Right lung (tissue), 2 donors: ENCODE measurements at regions not wholly inside any gene's neighbourhood (a gene's known extent, or its start where the extent isn't known, plus 50 kb on each side); places are given as distances from the start of the nearest gene placed in this dataset.
A peak's percentile ranks its signal among the peaks of the same experiment; 100 is the strongest.
"Not testable (repeated sequence)": the region's sequence is repeated elsewhere in the genome, so short reads cannot be mapped to it uniquely, and the experiment has no call there.

ENCODE experiments used
- DNase-seq, 2 donors: peaks; one replicate each; pipeline ENCODE4 v3.0.0-alpha.2; 2013

GRCh38 chr5:154624341-154624740 is 130.8 kb upstream of the LARP1 start:
- DNase-seq = no peak

GRCh38 chr5:154620411-154620810 is 134.8 kb upstream of the LARP1 start:
- DNase-seq = no peak

- DNase-seq = no peak
Observed at GRCh38 chr5:154618696-154619095, 136.5 kb upstream of the LARP1 start.

DNA sequence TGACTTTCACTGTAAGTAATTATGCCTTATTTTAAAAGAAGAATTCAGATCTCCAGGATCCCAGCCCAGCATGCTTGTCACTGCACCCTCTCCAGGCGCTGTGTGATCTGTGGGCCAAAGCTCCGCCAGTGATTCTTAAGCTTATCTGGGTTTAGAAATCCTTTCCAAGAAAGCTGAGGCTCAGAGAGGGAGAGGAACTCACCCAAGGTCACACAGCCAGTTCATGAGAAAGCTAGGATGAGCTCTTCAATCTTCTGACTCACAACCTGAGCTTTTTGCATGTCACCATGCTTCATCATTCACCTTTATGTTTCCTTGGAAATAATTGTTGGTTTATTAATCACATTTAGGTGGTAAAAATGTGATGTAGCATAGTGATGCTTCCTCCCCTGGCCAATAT is 136.6 kb upstream of the HAND1 start:
- DNase-seq = no peak

GRCh38 chr5:154614125-154614524 is 136.1 kb upstream of the HAND1 start:
- DNase-seq = no peak

DNA sequence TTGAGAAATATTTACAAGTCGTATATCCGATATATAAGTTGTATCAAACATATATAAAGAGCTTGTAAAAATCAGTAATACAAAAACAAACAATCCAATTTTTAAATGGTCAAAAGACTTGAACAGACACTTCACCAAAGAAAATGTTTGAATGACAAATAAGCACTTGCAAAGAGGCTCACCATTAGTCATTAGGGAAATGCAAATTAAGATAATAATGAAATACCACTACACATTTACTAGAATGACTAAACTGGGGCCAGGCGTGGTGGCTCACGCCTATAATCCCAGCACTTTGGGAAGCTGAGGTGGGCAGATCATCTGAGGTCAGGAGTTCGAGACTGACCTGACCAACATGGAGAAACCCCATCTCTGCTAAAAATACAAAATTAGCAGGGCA is 134.6 kb upstream of the HAND1 start:
- DNase-seq = no peak

DNA sequence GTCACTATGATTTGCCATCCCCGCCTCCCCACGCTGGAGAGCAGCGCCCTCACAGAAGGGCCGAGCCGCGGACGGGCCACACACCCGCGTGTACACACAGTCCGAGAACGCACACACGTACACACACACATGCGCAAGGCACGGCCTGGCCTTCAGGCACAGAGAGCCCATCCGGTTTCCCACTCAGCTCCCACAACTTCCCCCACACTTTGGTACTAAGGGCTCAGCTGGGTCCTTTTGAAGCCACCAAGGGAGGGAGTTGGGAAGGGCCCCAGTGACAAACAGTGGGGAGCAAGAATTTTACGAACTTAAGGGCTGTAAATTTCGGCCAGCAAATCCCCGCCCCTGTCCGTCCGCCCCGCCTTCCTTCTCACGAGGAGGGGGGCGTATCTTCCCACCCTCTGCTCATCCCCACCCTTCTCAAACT is 133.3 kb upstream of the HAND1 start:
- no peak for DNase-seq

DNA sequence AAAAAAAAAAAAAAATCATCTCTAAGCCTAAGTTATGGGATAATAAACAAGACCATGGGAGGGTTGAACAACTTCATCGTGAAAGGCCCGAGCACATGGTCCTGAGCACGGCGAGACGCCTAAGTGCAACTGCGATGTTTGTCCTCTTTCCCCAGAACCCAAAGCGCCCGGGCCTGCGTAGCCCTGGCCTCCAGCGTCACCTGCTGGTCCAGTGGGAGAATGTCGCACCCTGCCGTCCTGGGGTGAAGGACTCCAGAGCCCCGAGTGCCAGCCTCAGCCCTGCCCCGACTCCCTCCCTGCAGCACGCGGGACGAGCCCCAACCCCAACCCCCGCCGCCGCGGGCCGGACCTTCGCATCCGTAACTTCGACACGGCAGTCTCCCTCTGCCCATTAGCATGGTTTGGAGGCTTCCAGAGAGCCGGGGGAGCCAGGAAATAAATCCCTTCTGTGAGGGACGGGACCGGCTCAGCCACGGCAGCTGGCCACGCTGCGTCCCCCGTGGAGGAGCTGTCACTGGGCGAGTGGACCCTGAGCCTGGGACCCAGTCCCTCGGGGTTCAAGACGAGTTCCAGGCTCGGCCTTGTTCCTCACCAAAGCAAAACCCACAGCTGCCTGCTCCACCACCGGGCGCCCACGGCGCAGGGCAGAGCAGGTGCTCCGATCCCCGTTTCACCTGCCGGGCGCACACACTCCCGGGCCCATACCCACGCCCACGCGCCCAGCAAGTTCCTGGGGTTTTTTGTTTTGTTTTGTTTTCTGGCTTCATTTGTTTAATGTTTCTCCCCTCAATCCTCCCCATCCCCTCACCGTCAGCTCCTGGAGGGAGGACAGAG is 132.5 kb upstream of the HAND1 start:
- DNase-seq = peak in 1 of 2 donors; percentile 65

DNA sequence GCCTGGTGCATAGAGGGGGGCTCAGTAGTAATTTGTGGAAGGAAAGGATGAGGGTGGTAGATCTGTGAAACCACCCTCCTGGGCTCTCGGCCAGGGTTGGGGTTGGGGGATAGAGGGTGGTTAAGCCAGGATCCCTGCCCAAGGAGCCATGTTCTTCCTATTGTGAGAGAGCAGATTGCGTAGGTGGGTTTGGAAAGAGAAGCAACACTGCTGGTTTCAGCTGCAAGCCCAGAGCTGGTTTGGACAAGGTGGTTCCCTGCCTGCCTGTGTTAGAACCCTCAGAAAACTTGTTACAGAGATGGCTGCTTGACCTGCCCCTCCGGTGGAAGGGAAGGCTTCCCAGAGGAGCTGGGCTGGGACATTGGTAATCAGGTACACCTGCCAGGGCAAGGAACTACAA is 131.2 kb upstream of the HAND1 start:
- DNase-seq = no peak

GRCh38 chr5:154608531-154609011 is 130.5 kb upstream of the HAND1 start:
- no peak for DNase-seq

DNA sequence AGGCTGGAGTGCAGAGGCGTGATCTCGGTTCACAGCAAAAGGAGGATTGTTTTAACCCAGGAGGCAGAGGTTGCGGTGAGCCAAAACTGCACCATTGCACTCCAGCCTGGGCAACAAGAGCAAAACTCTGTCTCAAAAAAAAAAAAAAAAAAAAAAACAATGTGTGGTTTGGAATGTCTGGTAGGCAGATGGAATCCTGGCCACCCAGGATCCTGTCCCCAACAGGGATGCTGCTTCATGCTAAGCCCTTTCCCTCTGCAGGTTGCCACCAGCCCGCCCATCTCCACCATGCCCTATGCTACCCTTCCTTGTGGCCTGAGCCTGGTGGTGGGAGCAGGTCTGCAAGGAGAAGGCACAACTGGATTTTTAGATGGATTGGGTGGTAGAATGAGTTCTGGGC is 129.7 kb upstream of the HAND1 start:
- DNase-seq = no peak

- no peak for DNase-seq
Observed at GRCh38 chr5:154606246-154606645, 128.2 kb upstream of the HAND1 start.

DNA sequence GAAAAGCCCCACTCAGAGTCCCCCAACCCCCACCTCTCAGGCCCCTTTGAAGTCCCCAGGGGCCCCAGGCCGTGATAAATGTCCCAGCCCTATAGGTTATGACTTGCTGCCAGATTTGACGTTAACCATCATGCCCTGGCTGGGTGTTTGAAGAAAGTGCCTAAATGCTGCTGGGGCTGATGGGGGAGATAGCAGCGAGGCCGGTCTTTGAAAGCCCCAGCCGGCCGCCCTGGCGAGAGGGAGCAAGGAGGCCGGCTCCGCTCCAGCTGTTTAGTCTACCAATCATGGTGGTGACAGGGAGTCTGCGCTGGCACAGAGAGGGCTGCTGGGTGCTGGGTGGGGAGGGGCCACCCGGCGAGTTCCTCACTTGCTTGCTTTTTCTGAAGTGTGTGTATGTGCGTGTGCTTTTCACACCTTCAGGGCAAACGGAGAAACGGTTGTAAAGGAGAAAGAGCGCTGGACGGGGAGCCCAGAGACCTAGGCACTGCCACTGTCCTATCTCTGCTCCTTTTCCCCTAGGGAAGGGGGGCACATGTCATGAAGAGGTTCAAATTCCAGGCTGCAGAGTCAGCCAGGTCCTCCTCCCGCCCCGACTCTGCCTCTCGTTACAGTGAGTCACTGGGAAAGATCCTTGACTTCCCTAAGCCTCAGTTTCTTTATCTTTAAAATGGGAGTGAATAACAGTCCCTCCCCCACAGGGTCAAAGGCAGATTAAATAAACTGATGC is 126.1 kb upstream of the HAND1 start:
- no peak for DNase-seq

- no peak for DNase-seq
Observed at GRCh38 chr5:154603485-154603884, 125.5 kb upstream of the HAND1 start.

DNA sequence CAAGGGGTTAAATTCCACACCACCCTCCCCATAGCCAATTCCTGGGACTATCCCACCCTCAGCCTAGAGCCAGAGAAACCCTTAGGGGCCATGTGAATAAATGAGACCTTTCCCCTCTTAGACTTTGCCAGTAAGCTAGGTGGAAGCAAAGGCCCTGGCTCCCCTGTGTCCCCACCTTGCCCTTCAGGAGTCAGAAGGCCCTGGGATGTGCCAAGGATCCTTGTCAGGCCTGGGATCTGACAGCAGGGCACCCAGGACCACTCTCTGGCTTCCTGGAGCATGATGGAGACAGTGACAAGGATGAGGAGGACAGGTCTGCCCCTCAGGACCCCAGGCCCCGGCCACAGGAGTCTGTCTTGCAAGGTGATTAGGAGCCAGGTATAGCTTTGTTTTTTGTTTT is 125.0 kb upstream of the HAND1 start:
- DNase-seq = no peak

DNA sequence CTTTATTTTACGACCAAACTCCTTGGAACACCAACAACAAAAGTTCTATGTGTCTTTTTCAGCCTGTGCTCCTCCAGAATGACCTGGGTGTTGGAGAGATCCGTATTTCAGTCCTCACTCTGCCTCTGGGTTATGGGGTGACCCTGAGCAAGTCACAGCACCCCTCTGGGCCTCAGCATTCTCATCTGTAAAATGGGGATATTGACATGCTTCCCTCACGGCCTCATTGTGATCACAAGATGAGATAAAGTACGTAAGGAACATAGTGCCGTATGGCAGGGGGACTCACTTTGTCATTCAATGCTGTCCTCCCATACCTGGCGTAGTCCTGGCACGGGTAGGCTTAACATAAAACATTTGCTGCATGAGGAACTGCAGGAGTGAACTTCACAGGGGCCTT is 123.0 kb upstream of the HAND1 start:
- no peak for DNase-seq

DNA sequence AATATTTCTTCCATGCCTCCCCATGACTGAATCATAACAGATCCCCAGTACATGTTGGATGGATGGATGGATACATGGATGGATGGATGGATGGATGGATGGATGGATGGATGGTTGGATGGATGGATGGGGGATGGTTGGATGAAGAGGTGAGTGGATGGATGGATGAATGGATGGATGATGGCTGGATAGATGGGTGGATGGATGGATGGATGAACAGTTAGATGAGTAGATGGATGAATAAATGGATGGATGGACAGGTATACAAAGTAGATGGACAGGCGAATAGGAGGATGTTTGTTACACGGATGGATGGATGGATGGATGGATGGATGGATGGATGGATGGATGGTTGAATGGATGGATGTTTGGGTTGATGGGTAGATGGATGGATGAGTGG is 120.0 kb upstream of the HAND1 start:
- DNase-seq = no peak

GRCh38 chr5:154596844-154597243 is 118.8 kb upstream of the HAND1 start:
- not testable (repeated sequence) for DNase-seq

DNA sequence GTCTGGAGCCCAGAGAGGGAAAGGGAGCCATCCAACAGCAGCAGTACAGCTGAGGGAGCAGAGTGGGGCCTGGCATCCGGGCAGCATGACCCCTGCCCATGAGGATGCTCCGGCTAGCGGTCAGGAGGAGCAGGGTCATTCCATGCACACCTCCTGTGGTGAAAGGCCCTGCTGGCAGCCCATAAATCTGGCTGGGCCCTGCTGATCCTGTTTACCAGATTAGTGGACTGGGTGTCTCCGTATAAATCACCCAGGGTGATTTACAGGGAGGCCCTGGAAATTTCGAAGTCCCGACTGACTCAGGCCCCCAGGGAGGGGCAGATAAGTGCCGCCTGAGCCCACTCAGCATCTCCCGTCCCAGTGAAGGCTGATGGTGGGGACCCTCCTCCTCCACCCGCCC is 117.6 kb upstream of the HAND1 start:
- DNase-seq = no peak

GRCh38 chr5:154593796-154594195 is 115.8 kb upstream of the HAND1 start:
- DNase-seq = no peak

- DNase-seq = no peak
Observed at GRCh38 chr5:154593071-154593470, 115.0 kb upstream of the HAND1 start.

DNA sequence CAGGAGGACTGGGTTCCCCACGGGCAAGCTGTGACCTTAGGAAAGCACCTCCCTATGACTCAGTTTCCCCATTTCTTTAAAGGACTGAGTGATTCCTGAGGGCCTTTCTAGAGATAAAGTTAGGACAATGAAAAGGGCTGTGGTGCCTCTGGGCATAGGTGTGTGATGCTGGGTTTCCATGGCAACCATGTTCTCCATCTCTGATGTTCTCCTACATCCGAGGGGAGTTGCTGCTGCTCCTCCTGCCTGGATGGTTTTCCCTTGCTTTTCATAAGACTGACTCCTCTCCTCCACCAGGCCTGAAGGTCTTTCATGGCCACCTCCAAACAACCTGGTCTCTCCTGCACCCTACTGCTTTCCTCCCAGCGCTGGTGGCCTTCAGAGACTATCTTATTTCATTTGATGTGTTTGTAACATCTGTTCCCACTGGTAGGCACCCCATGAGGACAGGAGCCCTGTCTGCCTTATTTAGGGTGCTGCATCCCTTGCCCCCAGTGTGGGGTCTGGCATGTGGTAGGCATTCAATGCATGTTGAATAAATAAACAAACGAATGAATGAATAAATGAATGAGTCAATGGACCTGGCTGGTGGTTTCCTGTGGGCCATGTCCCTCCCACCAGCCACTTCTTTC is 112.2 kb upstream of the HAND1 start:
- no peak for DNase-seq

DNA sequence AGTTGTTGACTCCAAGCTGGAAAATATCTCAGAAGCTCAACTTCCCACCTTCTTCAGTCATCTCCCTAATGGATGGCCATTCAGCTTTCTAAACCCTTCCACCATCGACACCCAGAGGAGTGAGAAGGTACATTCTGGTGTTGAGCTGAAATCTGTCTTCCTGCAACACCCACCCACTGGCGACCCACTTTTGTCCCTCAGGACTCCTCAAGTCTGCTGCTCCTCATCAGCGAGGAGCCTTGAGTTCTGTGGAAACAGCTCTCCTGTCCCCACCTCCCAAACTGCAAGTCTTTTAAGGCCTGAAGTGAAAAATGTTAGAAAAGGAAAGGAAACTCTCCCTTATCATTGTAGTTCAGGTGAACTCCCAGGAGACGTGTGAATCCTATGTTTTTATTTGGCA is 111.5 kb upstream of the HAND1 start:
- DNase-seq = no peak
